Small intestine (tissue), 7 donors: ENCODE measurements at regions not wholly inside any gene's neighbourhood (a gene's known extent, or its start where the extent isn't known, plus 50 kb on each side); places are given as distances from the start of the nearest gene placed in this dataset.

ENCODE experiments used
- DNase-seq, 2 donors: peaks; one replicate each; pipeline versions ENCODE4 v3.0.0 to v3.0.0-alpha.2; 2013
- FAIRE-seq: peaks from 2 replicates; lab custom pipeline; 2012; peaks lifted over from hg19 to GRCh38; lab: Jason Lieb, UNC
- H3K27ac ChIP-seq, 3 donors: one replicate each; pipeline ENCODE4 v1.5.1; 2013; ENCODE audit warnings: low read length in 2 of 3, mild to moderate bottlenecking in 2 of 3, control low read depth in 1 of 3, inconsistent platforms in 1 of 3, low read depth in 1 of 3, moderate library complexity in 1 of 3
- H3K27me3 ChIP-seq, 3 donors: one replicate each; pipeline ENCODE4 v1.6.1; 2013; ENCODE audit warnings: low read length in 3 of 3, inconsistent platforms in 1 of 3; ENCODE audit not compliant: control insufficient read depth in 3 of 3, insufficient read depth in 3 of 3
- H3K36me3 ChIP-seq, 3 donors: one replicate each; pipeline ENCODE4 v1.6.1; 2013; ENCODE audit warnings: low read length in 3 of 3, inconsistent platforms in 1 of 3, low read depth in 1 of 3, mild to moderate bottlenecking in 1 of 3, moderate library complexity in 1 of 3; ENCODE audit not compliant: control insufficient read depth in 3 of 3, insufficient read depth in 2 of 3
- H3K4me1 ChIP-seq, 3 donors: one replicate each; pipeline ENCODE4 v1.6.1; 2013; ENCODE audit warnings: low read length in 2 of 3, inconsistent platforms in 1 of 3, low read depth in 1 of 3, mild to moderate bottlenecking in 1 of 3, moderate library complexity in 1 of 3; ENCODE audit not compliant: control insufficient read depth in 3 of 3, insufficient read depth in 2 of 3
- H3K4me3 ChIP-seq, 3 donors: one replicate each; pipeline ENCODE4 v1.5.1; 2013; ENCODE audit warnings: low read length in 3 of 3, control low read depth in 1 of 3, inconsistent platforms in 1 of 3, low read depth in 1 of 3, mild to moderate bottlenecking in 1 of 3, moderate library complexity in 1 of 3
- H3K9me3 ChIP-seq, 2 donors: one replicate each; pipeline ENCODE4 v1.6.1; 2013; ENCODE audit warnings: low read depth in 1 of 2, low read length in 1 of 2; ENCODE audit not compliant: control insufficient read depth in 2 of 2, insufficient read depth in 1 of 2
- WGBS, 3 donors: extraction: QIAGEN DNeasy Blood & Tissue Kit; methylation state at CpG; one replicate each; pipeline ENCODE4 v1.1.7; 2013; 5-methylcytosine and 5-hydroxymethylcytosine counted together
- donor health status: healthy with polysubstance abuse.
- donor health status: control.
- donor health status: control.
- donor health status: Bipolar disorder and iron deficiency.
- donor health status: healthy.

GRCh38 chr12:105911966-105912365 lies 226.8 kb downstream of the NUAK1 start:
- Histone ChIP-seq H3K36me3 (no peaks in the 10 kb centered on the region), H3K27me3 (no peaks in the 10 kb centered on the region), H3K27ac (no peak overlapping the region), H3K4me1 (no peaks in the 10 kb centered on the region), H3K4me3 (no peak overlapping the region), H3K9me3 (peaks cover 0 to 3% of the 10 kb centered on the region in 2 donors)
- FAIRE-seq (no peak), DNase-seq (no peak)
- 78 to 86% (median 85%) methylated on average over 4 of the region's 4 CpGs for WGBS, 3 donors

DNA sequence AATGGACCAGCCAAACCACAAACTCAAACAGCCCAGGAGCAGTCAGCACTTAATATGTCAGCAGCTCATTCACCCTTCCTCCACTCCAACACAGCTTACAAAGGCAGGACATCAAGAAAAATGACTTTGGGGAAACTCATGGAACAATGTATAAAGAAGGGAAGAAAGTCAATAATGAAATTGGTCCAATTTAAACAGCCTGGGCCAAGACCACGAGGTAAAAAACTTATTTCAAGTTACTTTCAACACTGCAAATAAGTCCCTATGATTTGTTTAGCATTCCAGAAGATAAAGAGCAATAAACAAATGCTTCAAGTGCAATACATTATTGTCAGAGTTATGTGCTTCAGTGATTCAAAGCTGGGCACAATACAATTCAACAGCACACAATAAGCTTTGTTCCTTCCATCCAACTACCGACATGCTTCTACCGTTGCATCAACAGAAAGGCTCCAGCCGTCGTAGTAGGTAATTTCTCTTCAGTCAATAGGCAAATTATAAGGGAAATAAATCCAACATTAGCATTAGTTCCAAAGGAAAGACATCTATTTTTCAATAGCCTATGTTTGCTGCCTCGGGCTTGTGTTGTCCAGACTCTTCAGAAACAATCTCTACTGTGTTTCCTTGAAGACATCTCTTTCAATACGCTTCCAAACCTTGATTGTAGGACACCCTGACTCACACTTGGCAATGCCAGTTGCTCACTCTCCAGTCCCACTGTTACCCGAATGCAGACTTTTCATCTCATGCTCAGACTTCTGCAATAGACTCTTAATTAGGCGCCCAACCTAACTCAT lies 225.7 kb downstream of the NUAK1 start:
- 72 to 74% (median 73%) methylated on average over 9 of the region's 9 CpGs for whole genome bisulfite sequencing, 3 donors
- no peak overlapping the region for H3K27ac ChIP-seq
- H3K4me1 ChIP-seq: no peaks in the 10 kb centered on the region
- no peak overlapping the region for H3K4me3 ChIP-seq
- DNase-seq (no peak), FAIRE-seq (no peak)
- H3K27me3 ChIP-seq: no peaks in the 10 kb centered on the region
- no peaks in the 10 kb centered on the region for H3K36me3 ChIP-seq
- peaks cover 0 to 3% of the 10 kb centered on the region in 2 donors for H3K9me3 ChIP-seq

GRCh38 chr12:105915997-105916759 lies 222.6 kb downstream of the NUAK1 start:
- FAIRE-seq (no peak), DNase-seq (no peak)
- Histone ChIP-seq H3K27me3 (no peaks in the 10 kb centered on the region), H3K27ac (no peak overlapping the region), H3K4me1 (no peaks in the 10 kb centered on the region), H3K9me3 (peaks cover 0 to 3% of the 10 kb centered on the region in 2 donors), H3K4me3 (no peak overlapping the region), H3K36me3 (no peaks in the 10 kb centered on the region)
- WGBS, 3 donors: 46 to 71% (median 52%) methylated on average over 3 of the region's 3 CpGs

DNA sequence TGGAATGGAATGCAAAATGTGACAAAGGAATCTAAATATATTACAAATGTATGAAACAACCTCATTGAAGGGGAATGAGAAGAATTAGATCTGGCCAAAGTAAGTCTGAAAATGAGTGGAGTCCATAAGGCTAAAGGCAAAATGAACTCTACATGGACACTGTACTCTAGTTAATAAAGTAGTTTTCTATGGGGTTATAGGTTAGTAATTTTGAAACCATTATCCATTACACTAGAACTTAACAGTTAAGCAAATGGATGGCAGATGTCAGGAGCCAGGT lies 222.1 kb downstream of the NUAK1 start:
- FAIRE-seq: no peak

GRCh38 chr12:105920161-105920684 lies 218.5 kb downstream of the NUAK1 start:
- no peak overlapping the region for H3K4me3 ChIP-seq
- peaks cover 0 to 3% (median 0%) of the 10 kb centered on the region in 3 donors for H3K27me3 ChIP-seq
- no peaks in the 10 kb centered on the region for H3K36me3 ChIP-seq
- WGBS, 3 donors: 62 to 68% (median 66%) methylated on average over 4 of the region's 4 CpGs
- no peak for FAIRE-seq
- no peak overlapping the region for H3K27ac ChIP-seq
- H3K4me1 ChIP-seq: no peaks in the 10 kb centered on the region
- no peaks in the 10 kb centered on the region for H3K9me3 ChIP-seq
- DNase-seq: no peak

More for the DNA sequence above, 222.1 kb downstream of the NUAK1 start:
- no peak overlapping the region for H3K4me3 ChIP-seq
- no peak overlapping the region for H3K27ac ChIP-seq
- no peaks in the 10 kb centered on the region for H3K27me3 ChIP-seq
- peaks cover 0 to 3% of the 10 kb centered on the region in 2 donors for H3K9me3 ChIP-seq
- no peaks in the 10 kb centered on the region for H3K36me3 ChIP-seq
- DNase-seq: no peak
- H3K4me1 ChIP-seq: no peaks in the 10 kb centered on the region

DNA sequence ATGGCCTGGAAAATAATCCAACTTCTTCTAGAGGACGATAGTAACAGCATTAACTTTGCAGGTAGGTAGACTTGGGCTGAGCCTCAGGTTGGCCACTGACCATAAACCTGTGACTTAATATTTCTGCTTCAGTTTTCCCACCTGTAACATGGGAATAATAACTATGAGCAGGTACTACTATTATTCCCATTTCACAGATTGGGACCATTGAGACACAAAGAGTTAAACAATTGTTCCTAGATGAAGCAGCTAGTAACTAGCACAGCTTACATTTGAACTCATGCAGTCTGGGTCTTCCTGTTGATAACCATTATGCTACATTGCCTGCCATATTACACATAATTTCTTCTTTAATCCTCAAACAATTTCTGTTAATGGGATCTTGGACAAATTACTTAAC lies 217.7 kb downstream of the NUAK1 start:
- WGBS, 3 donors: 74 to 91% (median 90%) methylated on average over 1 of the region's 1 CpG
- DNase-seq: no peak
- peaks cover 0 to 3% (median 0%) of the 10 kb centered on the region in 3 donors for H3K27me3 ChIP-seq
- H3K4me1 ChIP-seq: no peaks in the 10 kb centered on the region
- H3K4me3 ChIP-seq: no peak overlapping the region
- no peak for FAIRE-seq
- H3K36me3 ChIP-seq: no peaks in the 10 kb centered on the region
- H3K27ac ChIP-seq: no peak overlapping the region
- H3K9me3 ChIP-seq: no peaks in the 10 kb centered on the region

- no peak overlapping the region for H3K27ac ChIP-seq
- H3K4me3 ChIP-seq: no peak overlapping the region
- FAIRE-seq: no peak
- no peaks in the 10 kb centered on the region for H3K4me1 ChIP-seq
- no peak for DNase-seq
- H3K36me3 ChIP-seq: no peaks in the 10 kb centered on the region
- H3K27me3 ChIP-seq: peaks cover 0 to 3% (median 0%) of the 10 kb centered on the region in 3 donors
- 75 to 89% (median 79%) methylated on average over 4 of the region's 4 CpGs for WGBS, 3 donors
- H3K9me3 ChIP-seq: no peaks in the 10 kb centered on the region
These were observed 216.7 kb downstream of the NUAK1 start for GRCh38 chr12:105921872-105922669.

GRCh38 chr12:105922670-105923102 lies 216.1 kb downstream of the NUAK1 start:
- DNase-seq (no peak), FAIRE-seq (no peak)
- Histone ChIP-seq H3K9me3 (no peaks in the 10 kb centered on the region), H3K4me1 (no peaks in the 10 kb centered on the region), H3K4me3 (no peak overlapping the region), H3K27me3 (peaks cover 0 to 3% (median 0%) of the 10 kb centered on the region in 3 donors), H3K36me3 (no peaks in the 10 kb centered on the region), H3K27ac (no peak overlapping the region)
- 87 to 93% (median 90%) methylated on average over 5 of the region's 5 CpGs for WGBS, 3 donors
